ENCODE measurements at regions not wholly inside any gene's neighbourhood (a gene's known extent, or its start where the extent isn't known, plus 50 kb on each side); places are given as distances from the start of the nearest gene placed in this dataset.

DNA sequence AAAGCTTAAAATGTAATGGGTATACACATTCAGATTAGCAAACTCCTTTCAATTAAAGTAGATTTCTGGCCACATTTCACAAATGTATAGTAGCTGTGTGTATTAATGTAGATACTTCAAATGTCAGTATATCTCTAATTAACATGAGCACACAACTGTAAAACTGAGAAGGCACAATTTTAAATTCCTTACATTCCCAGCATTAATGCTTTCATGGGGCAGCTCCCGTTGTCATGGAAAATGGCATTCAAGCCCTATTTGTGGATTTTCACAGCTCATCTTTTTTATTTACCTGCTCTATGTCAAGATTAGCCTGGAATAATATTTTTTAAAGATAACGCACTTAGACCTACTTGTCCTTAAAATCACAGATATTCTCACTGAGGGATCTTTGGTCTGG lies 113.6 kb upstream of the SOX6 start:
- Histone ChIP-seq H3K4me1 (replicated peaks) (no peaks in the 10 kb centered on the region), H3K36me3 (no peaks in the 10 kb centered on the region), H3K9me3 (no peaks in the 10 kb centered on the region), H3K4me3 (no peak overlapping the region), H3K27ac (no peak overlapping the region), H3K27me3 (replicated peaks; ENCODE audit: insufficient read depth) (no peaks in the 10 kb centered on the region)
- TF ChIP-seq POLR2AphosphoS5 (IDR thresholded peaks at IDR 0.05) (no peak), POLR2A (IDR thresholded peaks at IDR 0.05) (no peak)
- TF ChIP-seq, protein P1, sequence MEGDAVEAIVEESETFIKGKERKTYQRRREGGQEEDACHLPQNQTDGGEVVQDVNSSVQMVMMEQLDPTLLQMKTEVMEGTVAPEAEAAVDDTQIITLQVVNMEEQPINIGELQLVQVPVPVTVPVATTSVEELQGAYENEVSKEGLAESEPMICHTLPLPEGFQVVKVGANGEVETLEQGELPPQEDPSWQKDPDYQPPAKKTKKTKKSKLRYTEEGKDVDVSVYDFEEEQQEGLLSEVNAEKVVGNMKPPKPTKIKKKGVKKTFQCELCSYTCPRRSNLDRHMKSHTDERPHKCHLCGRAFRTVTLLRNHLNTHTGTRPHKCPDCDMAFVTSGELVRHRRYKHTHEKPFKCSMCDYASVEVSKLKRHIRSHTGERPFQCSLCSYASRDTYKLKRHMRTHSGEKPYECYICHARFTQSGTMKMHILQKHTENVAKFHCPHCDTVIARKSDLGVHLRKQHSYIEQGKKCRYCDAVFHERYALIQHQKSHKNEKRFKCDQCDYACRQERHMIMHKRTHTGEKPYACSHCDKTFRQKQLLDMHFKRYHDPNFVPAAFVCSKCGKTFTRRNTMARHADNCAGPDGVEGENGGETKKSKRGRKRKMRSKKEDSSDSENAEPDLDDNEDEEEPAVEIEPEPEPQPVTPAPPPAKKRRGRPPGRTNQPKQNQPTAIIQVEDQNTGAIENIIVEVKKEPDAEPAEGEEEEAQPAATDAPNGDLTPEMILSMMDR (IDR thresholded peaks at IDR 0.05), result no peak
- intact Hi-C loops (cut with DNase I), result no loop called here
- 68% methylated on average over 2 of the region's 2 CpGs for WGBS
- no peak for DNase-seq (ENCODE audit: low spot score)

DNA sequence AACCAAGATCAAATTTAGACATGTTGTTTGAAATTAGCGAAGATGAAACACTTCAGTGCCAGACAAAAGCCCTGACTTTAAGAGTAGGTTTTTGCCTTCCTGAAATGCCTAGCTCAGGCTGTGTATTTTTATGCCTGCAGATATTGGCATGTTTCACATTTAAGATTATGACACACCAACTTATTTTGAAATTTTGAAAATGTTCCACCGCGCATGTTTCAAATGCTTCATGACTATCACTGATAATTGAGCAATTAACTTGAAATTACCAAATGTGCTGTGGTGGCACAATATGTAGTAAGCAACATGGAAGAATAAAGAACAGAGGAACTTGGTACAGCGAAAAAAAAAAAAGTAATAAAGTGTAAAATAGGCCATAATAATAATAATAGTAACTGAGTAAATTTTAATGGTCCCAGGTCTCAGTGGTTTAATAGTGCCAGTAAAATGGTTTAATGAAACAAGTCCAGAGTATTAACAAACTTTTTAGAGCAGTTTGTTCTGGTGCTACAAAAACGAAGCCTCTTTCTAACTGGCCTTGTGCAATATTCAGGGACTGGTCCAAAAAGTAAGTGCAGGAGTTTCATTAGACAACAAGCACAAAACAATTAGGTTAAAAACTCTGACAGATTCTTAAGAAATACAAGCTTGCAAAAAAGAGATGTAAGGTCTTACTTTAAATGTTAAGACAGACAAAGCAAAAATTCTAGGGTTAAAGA lies 112.5 kb upstream of the SOX6 start:
- Histone ChIP-seq H3K27me3 (replicated peaks; ENCODE audit: insufficient read depth) (no peaks in the 10 kb centered on the region), H3K27ac (no peak overlapping the region), H3K4me3 (no peak overlapping the region), H3K9me3 (no peaks in the 10 kb centered on the region), H3K4me1 (replicated peaks) (no peaks in the 10 kb centered on the region), H3K36me3 (no peaks in the 10 kb centered on the region)
- WGBS, result 68% methylated on average over 5 of the region's 5 CpGs
- TF ChIP-seq, protein P1 (IDR thresholded peaks at IDR 0.05), result no peak
- no peak for TF ChIP-seq POLR2AphosphoS5 (IDR thresholded peaks at IDR 0.05)
- no peak for TF ChIP-seq POLR2A (IDR thresholded peaks at IDR 0.05)
- intact Hi-C loops (cut with DNase I), result no loop called here
- no peak for DNase-seq (ENCODE audit: low spot score)

DNA sequence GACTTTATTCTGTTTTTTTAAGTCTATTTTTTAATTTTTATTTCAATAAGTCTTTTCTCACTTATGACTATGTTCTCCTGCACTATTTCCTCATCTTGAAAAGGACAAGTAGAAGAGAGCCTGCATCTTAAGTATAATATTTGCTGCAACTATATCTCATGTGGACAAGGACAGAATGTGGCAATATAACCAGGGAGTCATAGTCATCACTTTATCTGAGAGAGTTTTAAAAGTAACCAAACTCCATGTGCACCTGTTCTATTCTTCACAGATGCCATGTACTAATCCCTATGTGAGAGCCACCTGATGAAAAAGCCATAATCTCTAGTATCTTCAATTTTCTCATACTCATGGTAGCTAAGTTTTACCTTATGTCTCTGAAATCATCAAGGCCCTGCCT lies 104.2 kb upstream of the SOX6 start:
- Histone ChIP-seq H3K4me3 (no peak overlapping the region), H3K4me1 (replicated peaks) (no peaks in the 10 kb centered on the region), H3K27ac (no peak overlapping the region), H3K27me3 (replicated peaks; ENCODE audit: insufficient read depth) (no peaks in the 10 kb centered on the region), H3K9me3 (no peaks in the 10 kb centered on the region), H3K36me3 (no peaks in the 10 kb centered on the region)
- no peak for TF ChIP-seq POLR2AphosphoS5 (IDR thresholded peaks at IDR 0.05)
- no peak for TF ChIP-seq POLR2A (IDR thresholded peaks at IDR 0.05)
- TF ChIP-seq, protein P1 (IDR thresholded peaks at IDR 0.05), result no peak
- intact Hi-C loops (cut with DNase I), result no loop called here
- no peak for DNase-seq (ENCODE audit: low spot score)

DNA sequence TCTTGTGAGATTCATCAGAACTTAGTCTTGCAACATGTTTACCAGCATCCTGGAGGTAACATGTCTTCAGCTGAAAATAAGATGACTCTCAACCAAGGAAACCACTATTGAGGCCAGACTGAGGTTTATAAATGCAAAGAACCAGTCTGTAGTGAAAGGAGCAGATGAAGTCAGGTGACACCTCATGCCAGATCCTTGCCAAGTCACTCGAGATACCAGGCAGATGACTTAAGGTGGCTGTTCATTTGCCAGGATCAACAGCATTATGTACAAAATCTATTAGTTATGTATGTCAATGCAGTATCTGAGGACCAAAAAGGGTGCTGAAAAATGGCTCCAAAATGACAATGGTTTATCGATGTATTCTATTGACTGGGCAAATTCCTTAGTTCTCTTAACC lies 100.0 kb upstream of the SOX6 start:
- no peak overlapping the region for H3K27ac ChIP-seq
- H3K36me3 ChIP-seq, result no peaks in the 10 kb centered on the region

More for the DNA sequence above, 100.0 kb upstream of the SOX6 start:
- Histone ChIP-seq H3K4me3 (no peak overlapping the region), H3K9me3 (no peaks in the 10 kb centered on the region), H3K27me3 (replicated peaks; ENCODE audit: insufficient read depth) (no peaks in the 10 kb centered on the region), H3K4me1 (replicated peaks) (no peaks in the 10 kb centered on the region)
- DNase-seq (ENCODE audit: low spot score), result no peak
- intact Hi-C loops (cut with DNase I), result no loop called here
- 67% methylated on average over 2 of the region's 2 CpGs for WGBS
- TF ChIP-seq, protein P1 (IDR thresholded peaks at IDR 0.05), result no peak
- TF ChIP-seq POLR2A (IDR thresholded peaks at IDR 0.05) (no peak), POLR2AphosphoS5 (IDR thresholded peaks at IDR 0.05) (no peak)
